HG02610 (cell line): ENCODE measurements at regions not wholly inside any gene's neighbourhood (a gene's known extent, or its start where the extent isn't known, plus 50 kb on each side); places are given as distances from the start of the nearest gene placed in this dataset.
"Not testable (repeated sequence)": the region's sequence is repeated elsewhere in the genome, so short reads cannot be mapped to it uniquely, and the experiment has no call there.

Source experiments
- ATAC-seq: cut with Tn5 transposase; IDR thresholded peaks from one replicate; pipeline ENCODE4 v1.9.1; 2021; ENCODE audit warnings: mild to moderate bottlenecking, moderate library complexity; ENCODE audit not compliant: unreplicated experiment

- ATAC-seq = no peak
Measured at GRCh38 chr15:35974052-35974451, 428.1 kb upstream of the DPH6 start.

- ATAC-seq = no peak
Measured at GRCh38 chr15:35975941-35976340, 430.0 kb upstream of the DPH6 start.

- no peak for ATAC-seq
Measured at GRCh38 chr15:35979608-35980007, 433.6 kb upstream of the DPH6 start.

- ATAC-seq = no peak
Measured at GRCh38 chr15:35980719-35981118, 434.8 kb upstream of the DPH6 start.

- ATAC-seq = no peak
Measured at GRCh38 chr15:35986191-35986721, 440.3 kb upstream of the DPH6 start.

- no peak for ATAC-seq
Measured at GRCh38 chr15:35987056-35987455, 441.1 kb upstream of the DPH6 start.

- ATAC-seq = no peak
Measured at GRCh38 chr15:35991386-35991785, 445.4 kb upstream of the DPH6 start.

GRCh38 chr15:35992791-35993190, 446.8 kb upstream of the DPH6 start:
- no peak for ATAC-seq

- no peak for ATAC-seq
Measured at GRCh38 chr15:35993196-35993595, 447.2 kb upstream of the DPH6 start.

- ATAC-seq = no peak
Measured at GRCh38 chr15:35994876-35995275, 448.9 kb upstream of the DPH6 start.

GRCh38 chr15:35998663-35999602, 453.0 kb upstream of the DPH6 start:
- ATAC-seq = no peak

- ATAC-seq = no peak
Measured at GRCh38 chr15:36004891-36005490, 459.0 kb upstream of the DPH6 start.

- ATAC-seq = no peak
Measured at GRCh38 chr15:36005542-36005941, 459.6 kb upstream of the DPH6 start.

- no peak for ATAC-seq
Measured at GRCh38 chr15:36007699-36008098, 461.7 kb upstream of the DPH6 start.

GRCh38 chr15:36008719-36009118, 462.8 kb upstream of the DPH6 start:
- no peak for ATAC-seq

GRCh38 chr15:36024031-36024688, 478.2 kb upstream of the DPH6 start:
- ATAC-seq = no peak

GRCh38 chr15:36026627-36027283, 480.8 kb upstream of the DPH6 start:
- no peak for ATAC-seq

GRCh38 chr15:36029606-36030210, 483.7 kb upstream of the DPH6 start:
- no peak for ATAC-seq

GRCh38 chr15:36039996-36040572, 494.1 kb upstream of the DPH6 start:
- no peak for ATAC-seq

- ATAC-seq = not testable (repeated sequence)
Measured at GRCh38 chr15:36047018-36047716, 501.2 kb upstream of the DPH6 start.
